ENCODE measurements at regions not wholly inside any gene's neighbourhood (a gene's known extent, or its start where the extent isn't known, plus 50 kb on each side); places are given as distances from the start of the nearest gene placed in this dataset.

GRCh38 chr1:243996223-243996622, 54.9 kb upstream of the ZBTB18 start:
- Mint-ChIP-seq H3K9me3 (peaks cover 4% of the 10 kb centered on the region), H3K4me1 (no peaks in the 10 kb centered on the region), H3K27me3 (ENCODE audit: low read depth) (peaks cover 7% of the 10 kb centered on the region), H3K27ac (no peak overlapping the region), H3K4me3 (no peak overlapping the region), H3K36me3 (ENCODE audit: low read depth) (no peaks in the 10 kb centered on the region)
- no peak for TF ChIP-seq CTCF (IDR thresholded peaks at IDR 0.05; ENCODE audit: unreplicated experiment in 3 of 3)

DNA sequence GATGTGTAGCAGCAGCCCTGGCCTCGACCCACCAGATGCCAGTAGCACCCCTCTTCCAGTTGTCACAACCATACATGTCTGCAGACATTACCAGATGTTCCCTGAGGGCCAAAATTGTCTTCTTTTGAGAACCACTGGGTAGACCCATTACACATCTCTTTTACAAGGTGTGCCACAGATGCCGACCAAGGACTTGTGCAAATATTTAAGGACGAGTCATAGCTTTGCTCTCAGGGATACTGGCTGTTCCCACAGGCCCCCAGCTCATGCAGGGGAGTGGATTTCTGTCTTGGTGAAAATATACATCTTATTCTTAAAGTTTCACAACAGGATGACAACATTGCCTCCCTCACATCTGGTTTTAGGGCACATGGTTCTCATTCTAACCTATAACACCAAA, 59.4 kb upstream of the ZBTB18 start:
- no peaks in the 10 kb centered on the region for H3K4me1 Mint-ChIP-seq
- no peaks in the 10 kb centered on the region for H3K36me3 Mint-ChIP-seq (ENCODE audit: low read depth)
- no peak overlapping the region for H3K4me3 Mint-ChIP-seq
- no peaks in the 10 kb centered on the region for H3K27me3 Mint-ChIP-seq (ENCODE audit: low read depth)
- H3K27ac Mint-ChIP-seq = no peak overlapping the region
- peaks cover 8% of the 10 kb centered on the region for H3K9me3 Mint-ChIP-seq
- no peak for TF ChIP-seq CTCF (IDR thresholded peaks at IDR 0.05; ENCODE audit: unreplicated experiment in 3 of 3)

DNA sequence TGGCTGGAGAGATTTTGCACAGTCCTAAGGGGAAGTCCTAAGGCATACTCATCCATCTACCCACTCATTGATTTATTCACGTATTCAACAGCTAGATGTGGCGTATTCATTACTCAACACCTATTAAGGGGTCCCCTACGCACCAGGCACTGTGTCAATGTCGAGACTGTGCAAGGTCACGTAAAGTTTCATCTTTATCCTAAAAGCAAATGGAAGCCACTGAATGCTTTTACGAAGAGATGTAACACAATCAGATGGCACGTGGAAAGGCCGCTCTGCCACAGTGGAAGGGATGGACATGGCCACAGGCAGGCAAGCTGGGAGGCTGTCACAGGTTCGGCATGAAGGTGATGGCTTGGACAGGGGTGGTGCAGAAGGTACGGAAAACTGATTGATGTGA, 66.3 kb upstream of the ZBTB18 start:
- TF ChIP-seq CTCF (IDR thresholded peaks at IDR 0.05; ENCODE audit: unreplicated experiment in 3 of 3) = no peak
- H3K4me3 Mint-ChIP-seq = no peak overlapping the region
- H3K27ac Mint-ChIP-seq = no peak overlapping the region
- H3K9me3 Mint-ChIP-seq = peaks cover 1% of the 10 kb centered on the region
- H3K4me1 Mint-ChIP-seq = no peaks in the 10 kb centered on the region
- H3K36me3 Mint-ChIP-seq (ENCODE audit: low read depth) = no peaks in the 10 kb centered on the region
- peaks cover 10% of the 10 kb centered on the region for H3K27me3 Mint-ChIP-seq (ENCODE audit: low read depth)

- Mint-ChIP-seq H3K27ac (no peak overlapping the region), H3K4me1 (no peaks in the 10 kb centered on the region), H3K27me3 (ENCODE audit: low read depth) (peaks cover 14% of the 10 kb centered on the region), H3K36me3 (ENCODE audit: low read depth) (no peaks in the 10 kb centered on the region), H3K9me3 (no peaks in the 10 kb centered on the region), H3K4me3 (no peak overlapping the region)
- no peak for TF ChIP-seq CTCF (IDR thresholded peaks at IDR 0.05; ENCODE audit: unreplicated experiment in 3 of 3)
Observed at GRCh38 chr1:243982447-243983018, 68.5 kb upstream of the ZBTB18 start.

DNA sequence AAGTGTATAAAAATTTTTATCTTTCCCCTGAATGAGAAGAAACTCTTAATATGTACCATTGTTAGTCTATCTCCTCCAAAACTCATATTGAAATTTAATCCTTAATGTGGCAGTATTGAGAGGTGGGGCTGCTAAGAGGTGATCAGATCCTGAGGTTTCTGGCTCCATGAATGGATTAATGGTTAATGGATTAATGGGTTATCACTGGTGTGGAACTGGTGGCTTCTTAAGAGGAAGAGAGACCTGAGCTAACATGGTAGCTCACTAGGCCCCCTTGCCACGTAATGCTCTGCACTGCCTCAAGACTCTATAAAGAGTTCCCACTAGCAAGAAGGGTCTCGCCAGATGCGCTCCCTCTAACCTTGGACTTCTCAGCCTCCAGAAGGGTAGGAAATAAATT, 70.6 kb upstream of the ZBTB18 start:
- Mint-ChIP-seq H3K4me3 (no peak overlapping the region), H3K27ac (no peak overlapping the region), H3K9me3 (no peaks in the 10 kb centered on the region), H3K36me3 (ENCODE audit: low read depth) (no peaks in the 10 kb centered on the region), H3K27me3 (ENCODE audit: low read depth) (peaks cover 14% of the 10 kb centered on the region), H3K4me1 (no peaks in the 10 kb centered on the region)
- TF ChIP-seq CTCF (IDR thresholded peaks at IDR 0.05; ENCODE audit: unreplicated experiment in 3 of 3) = no peak

- H3K36me3 Mint-ChIP-seq (ENCODE audit: low read depth) = no peaks in the 10 kb centered on the region
- no peak overlapping the region for H3K4me3 Mint-ChIP-seq
- no peak for TF ChIP-seq CTCF (IDR thresholded peaks at IDR 0.05; ENCODE audit: unreplicated experiment in 3 of 3)
- H3K9me3 Mint-ChIP-seq = no peaks in the 10 kb centered on the region
- H3K4me1 Mint-ChIP-seq = no peaks in the 10 kb centered on the region
- H3K27ac Mint-ChIP-seq = no peak overlapping the region
- H3K27me3 Mint-ChIP-seq (ENCODE audit: low read depth) = peaks cover 13% of the 10 kb centered on the region
Observed at GRCh38 chr1:243980071-243980470, 71.0 kb upstream of the ZBTB18 start.
